DOHH2 (cell line): ENCODE measurements at regions not wholly inside any gene's neighbourhood (a gene's known extent, or its start where the extent isn't known, plus 50 kb on each side); places are given as distances from the start of the nearest gene placed in this dataset.

Experiments used
- CTCF ChIP-seq: fragments of 200-600 bp; sonication (generic); IDR thresholded peaks from one replicate; pipeline ENCODE4 v1.5.1; 2014; ENCODE audit warnings: antibody characterized with exemption, mild to moderate bottlenecking, low read depth, low read length; ENCODE audit not compliant: poor library complexity, severe bottlenecking
- EZH2phosphoT487 ChIP-seq: fragments of 200-600 bp; sonication (generic); IDR thresholded peaks from 2 replicates; pipeline ENCODE4 v1.6.1; 2017; ENCODE audit warnings: borderline replicate concordance, mild to moderate bottlenecking, antibody characterized with exemption, low read length, moderate library complexity, mixed read lengths

DNA sequence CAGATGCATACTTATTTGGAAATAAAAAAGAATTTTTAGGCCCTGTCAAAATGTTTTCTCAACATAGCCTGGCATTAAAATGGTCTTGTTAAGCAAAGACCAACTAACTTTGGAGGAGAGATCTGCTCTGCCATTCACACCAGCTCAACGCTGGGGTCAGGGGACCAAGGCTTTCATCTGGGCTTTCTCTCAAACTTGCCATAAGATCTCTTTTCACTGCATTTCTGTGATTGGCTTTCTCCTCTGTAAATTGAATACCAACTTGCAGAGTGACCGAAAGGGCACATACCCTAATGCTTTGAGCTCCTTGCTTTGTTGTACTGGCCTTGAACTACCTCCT is 71.2 kb downstream of the MYCN start:
- TF ChIP-seq CTCF = no peak
- TF ChIP-seq EZH2phosphoT487 = no peak
